ENCODE measurements at regions not wholly inside any gene's neighbourhood (a gene's known extent, or its start where the extent isn't known, plus 50 kb on each side); places are given as distances from the start of the nearest gene placed in this dataset.

DNA sequence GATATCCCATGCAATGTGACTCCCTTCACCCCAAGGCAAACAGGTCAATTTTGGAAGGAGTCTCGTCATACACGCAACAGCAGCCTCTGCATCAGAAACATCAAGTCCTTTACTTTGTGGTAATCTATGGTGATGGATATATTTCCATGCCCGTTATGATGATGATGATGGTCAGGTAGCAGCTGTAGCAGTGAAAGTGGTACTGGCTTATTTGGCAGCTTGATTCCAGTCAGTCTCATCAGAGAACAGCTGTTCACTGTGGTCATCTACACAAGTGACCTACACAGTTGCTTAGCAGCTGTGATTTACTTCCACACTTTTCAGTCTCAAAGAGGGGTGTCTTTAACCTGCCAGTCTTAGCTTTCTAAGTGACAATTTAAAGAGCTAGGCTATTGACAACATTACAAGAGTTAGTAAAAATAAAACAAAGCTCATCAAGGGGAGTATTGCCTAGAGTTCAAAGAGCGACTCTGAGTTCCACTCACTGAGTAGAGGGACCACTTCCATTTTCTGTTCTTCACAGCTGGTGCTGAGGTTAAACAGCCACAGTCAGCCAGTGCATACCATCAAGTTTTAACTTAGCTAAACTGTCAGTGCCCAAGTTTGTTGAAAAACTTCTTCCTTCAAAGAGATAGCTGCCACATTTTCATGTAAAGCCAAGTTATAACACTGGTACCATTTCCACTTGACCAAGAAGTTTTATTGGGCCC is 587.4 kb upstream of the KCNMB2 start:
- no peak for ATAC-seq
- no peak for TF ChIP-seq ARNTL (CRISPR knock-in tag; IDR thresholded peaks at IDR 0.05; ENCODE audit: borderline replicate concordance, low read depth)
- TF ChIP-seq TOX (CRISPR knock-in tag; IDR thresholded peaks at IDR 0.05; ENCODE audit: borderline replicate concordance), result no peak
- no peak for TF ChIP-seq ESRRG (CRISPR knock-in tag; IDR thresholded peaks at IDR 0.05)
- no peak for TF ChIP-seq ZNF70 (CRISPR knock-in tag; IDR thresholded peaks at IDR 0.05)

DNA sequence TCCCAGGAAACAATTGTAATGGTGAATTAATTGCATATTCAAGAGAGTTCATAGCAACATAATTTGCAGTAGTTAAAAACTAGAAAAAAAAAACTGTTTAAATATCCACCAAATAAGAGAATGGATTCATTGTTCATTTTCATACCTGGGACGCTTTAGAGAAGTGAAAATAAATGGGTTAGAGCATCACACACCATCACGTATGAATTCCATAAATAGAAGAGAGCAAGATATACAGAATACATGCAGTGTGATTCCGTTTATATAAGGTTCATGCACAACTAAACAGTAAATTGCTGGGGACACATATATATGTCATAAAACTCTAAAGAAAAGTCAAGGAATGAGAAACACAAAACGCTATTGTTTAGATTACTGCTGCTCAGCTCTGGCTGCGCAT is 577.0 kb upstream of the KCNMB2 start:
- ATAC-seq, result no peak
- no peak for TF ChIP-seq ESRRG (CRISPR knock-in tag; IDR thresholded peaks at IDR 0.05)

DNA sequence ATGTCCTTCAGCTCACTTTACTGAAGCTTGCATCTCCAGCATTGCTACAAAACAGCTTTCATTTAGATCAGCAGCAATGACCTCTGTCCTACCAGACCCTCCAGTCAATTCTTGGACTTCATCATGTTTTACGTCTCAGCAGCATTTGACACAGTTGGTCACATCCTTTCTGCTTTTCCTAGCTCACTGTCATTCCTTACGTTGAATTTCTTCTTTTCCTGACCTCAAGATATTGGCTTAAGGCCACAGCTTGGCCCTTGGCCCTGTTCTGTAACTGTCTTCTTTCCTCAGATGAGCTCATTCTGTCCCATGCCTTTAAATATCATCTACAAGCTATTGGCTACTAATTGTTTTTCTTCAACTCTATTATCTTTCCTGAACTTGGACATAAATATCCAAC is 576.2 kb upstream of the KCNMB2 start:
- TF ChIP-seq TCF4 (CRISPR knock-in tag; IDR thresholded peaks at IDR 0.05; ENCODE audit: borderline replicate concordance) (no peak), ZNF70 (CRISPR knock-in tag; IDR thresholded peaks at IDR 0.05) (no peak), GLIS3 (CRISPR knock-in tag; IDR thresholded peaks at IDR 0.05) (no peak), ZNF8 (CRISPR knock-in tag; IDR thresholded peaks at IDR 0.05) (no peak), CSDC2 (CRISPR knock-in tag; IDR thresholded peaks at IDR 0.05) (no peak), ISL1 (CRISPR knock-in tag; IDR thresholded peaks at IDR 0.05) (no peak), OSR1 (CRISPR knock-in tag; IDR thresholded peaks at IDR 0.05) (no peak), RARB (CRISPR knock-in tag; IDR thresholded peaks at IDR 0.05) (no peak), TOX (CRISPR knock-in tag; IDR thresholded peaks at IDR 0.05; ENCODE audit: borderline replicate concordance) (no peak), ARNTL (CRISPR knock-in tag; IDR thresholded peaks at IDR 0.05; ENCODE audit: borderline replicate concordance, low read depth) (no peak)
- TF ChIP-seq, protein P1, sequence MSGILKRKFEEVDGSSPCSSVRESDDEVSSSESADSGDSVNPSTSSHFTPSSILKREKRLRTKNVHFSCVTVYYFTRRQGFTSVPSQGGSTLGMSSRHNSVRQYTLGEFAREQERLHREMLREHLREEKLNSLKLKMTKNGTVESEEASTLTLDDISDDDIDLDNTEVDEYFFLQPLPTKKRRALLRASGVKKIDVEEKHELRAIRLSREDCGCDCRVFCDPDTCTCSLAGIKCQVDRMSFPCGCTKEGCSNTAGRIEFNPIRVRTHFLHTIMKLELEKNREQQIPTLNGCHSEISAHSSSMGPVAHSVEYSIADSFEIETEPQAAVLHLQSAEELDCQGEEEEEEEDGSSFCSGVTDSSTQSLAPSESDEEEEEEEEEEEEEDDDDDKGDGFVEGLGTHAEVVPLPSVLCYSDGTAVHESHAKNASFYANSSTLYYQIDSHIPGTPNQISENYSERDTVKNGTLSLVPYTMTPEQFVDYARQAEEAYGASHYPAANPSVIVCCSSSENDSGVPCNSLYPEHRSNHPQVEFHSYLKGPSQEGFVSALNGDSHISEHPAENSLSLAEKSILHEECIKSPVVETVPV (CRISPR knock-in tag; IDR thresholded peaks at IDR 0.05), result no peak
- peak; percentile 33; the same call in 1 of the 3 replicates for ATAC-seq

DNA sequence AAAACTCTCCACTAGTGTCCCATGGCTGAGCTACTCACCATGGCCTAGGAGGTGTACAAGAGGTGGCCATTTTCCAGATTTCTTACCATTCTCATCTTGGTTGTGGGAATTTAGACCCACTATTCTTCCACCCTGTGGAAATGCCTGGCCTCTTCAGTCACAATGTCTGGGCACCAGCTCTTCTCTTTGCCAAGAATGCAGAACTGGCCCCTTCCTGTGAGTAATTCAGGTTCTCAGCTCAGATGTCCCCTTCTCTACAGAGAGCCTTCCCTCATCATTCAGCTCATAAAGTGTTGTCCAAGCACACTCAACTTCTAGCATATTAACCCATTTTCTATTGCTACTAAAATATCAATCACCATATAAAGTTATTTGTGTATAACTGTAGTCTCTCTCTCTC is 575.5 kb upstream of the KCNMB2 start:
- no peak for TF ChIP-seq ARNTL (CRISPR knock-in tag; IDR thresholded peaks at IDR 0.05; ENCODE audit: borderline replicate concordance, low read depth)
- ATAC-seq, result peak; percentile 34; the same call in 2 of the 3 replicates

DNA sequence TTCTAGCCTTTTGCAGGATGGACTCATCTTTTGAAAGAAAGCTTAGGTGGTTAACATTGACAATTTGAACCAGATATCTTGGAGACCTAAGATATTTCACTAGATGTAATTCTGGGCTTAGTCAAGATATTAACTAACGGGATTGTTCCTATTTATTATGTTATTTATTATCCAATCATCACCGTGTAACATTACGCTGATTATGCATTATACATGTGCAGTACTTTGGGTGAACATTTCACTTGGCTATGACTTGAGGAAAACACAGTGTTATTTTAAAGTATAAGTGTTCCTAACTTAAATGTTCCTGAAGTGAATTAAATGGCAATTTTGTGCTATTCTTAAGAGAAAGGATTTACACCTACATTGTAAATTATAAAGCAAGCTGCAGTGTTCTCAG is 574.5 kb upstream of the KCNMB2 start:
- TF ChIP-seq, protein P2, sequence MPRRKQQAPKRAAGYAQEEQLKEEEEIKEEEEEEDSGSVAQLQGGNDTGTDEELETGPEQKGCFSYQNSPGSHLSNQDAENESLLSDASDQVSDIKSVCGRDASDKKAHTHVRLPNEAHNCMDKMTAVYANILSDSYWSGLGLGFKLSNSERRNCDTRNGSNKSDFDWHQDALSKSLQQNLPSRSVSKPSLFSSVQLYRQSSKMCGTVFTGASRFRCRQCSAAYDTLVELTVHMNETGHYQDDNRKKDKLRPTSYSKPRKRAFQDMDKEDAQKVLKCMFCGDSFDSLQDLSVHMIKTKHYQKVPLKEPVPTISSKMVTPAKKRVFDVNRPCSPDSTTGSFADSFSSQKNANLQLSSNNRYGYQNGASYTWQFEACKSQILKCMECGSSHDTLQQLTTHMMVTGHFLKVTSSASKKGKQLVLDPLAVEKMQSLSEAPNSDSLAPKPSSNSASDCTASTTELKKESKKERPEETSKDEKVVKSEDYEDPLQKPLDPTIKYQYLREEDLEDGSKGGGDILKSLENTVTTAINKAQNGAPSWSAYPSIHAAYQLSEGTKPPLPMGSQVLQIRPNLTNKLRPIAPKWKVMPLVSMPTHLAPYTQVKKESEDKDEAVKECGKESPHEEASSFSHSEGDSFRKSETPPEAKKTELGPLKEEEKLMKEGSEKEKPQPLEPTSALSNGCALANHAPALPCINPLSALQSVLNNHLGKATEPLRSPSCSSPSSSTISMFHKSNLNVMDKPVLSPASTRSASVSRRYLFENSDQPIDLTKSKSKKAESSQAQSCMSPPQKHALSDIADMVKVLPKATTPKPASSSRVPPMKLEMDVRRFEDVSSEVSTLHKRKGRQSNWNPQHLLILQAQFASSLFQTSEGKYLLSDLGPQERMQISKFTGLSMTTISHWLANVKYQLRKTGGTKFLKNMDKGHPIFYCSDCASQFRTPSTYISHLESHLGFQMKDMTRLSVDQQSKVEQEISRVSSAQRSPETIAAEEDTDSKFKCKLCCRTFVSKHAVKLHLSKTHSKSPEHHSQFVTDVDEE (CRISPR knock-in tag; IDR thresholded peaks at IDR 0.05), result no peak
- TF ChIP-seq SNAI2 (CRISPR knock-in tag; IDR thresholded peaks at IDR 0.05) (no peak), TCF4 (CRISPR knock-in tag; IDR thresholded peaks at IDR 0.05; ENCODE audit: borderline replicate concordance) (no peak), OSR1 (CRISPR knock-in tag; IDR thresholded peaks at IDR 0.05) (no peak), ISL1 (CRISPR knock-in tag; IDR thresholded peaks at IDR 0.05) (no peak), ZC3H10 (CRISPR knock-in tag; IDR thresholded peaks at IDR 0.05) (no peak), TOX (CRISPR knock-in tag; IDR thresholded peaks at IDR 0.05; ENCODE audit: borderline replicate concordance) (no peak), ZNF70 (CRISPR knock-in tag; IDR thresholded peaks at IDR 0.05) (no peak), ZFP3 (CRISPR knock-in tag; IDR thresholded peaks at IDR 0.05) (no peak), ZNF8 (CRISPR knock-in tag; IDR thresholded peaks at IDR 0.05) (no peak), CSDC2 (CRISPR knock-in tag; IDR thresholded peaks at IDR 0.05) (no peak), PPARA (CRISPR knock-in tag; IDR thresholded peaks at IDR 0.05; ENCODE audit: borderline replicate concordance) (no peak)
- TF ChIP-seq, protein P1 (CRISPR knock-in tag; IDR thresholded peaks at IDR 0.05), result no peak
- no peak for ATAC-seq

DNA sequence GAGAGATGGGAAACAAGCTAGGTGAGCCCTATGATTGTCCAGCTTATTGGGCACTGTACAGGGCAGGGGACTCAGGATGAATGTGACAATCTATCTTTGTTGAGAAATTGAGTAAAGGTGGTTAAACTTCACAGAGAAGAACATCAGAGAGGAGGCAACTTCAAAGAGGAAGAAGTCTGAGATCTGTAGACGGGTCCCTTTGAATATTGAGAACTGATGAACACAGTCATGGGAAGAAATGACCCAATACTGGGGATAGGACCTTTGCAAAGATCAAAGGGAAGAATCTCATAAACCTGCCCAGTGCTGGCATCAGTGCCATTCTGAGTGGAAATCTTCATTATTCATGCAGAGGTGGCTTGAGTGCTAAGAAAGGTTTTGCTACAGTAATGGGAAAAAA is 569.7 kb upstream of the KCNMB2 start:
- TF ChIP-seq ZC3H10 (CRISPR knock-in tag; IDR thresholded peaks at IDR 0.05), result no peak
- no peak for TF ChIP-seq ZNF565 (CRISPR knock-in tag; conservative IDR thresholded peaks at IDR 0.05; ENCODE audit: low read depth)
- no peak for TF ChIP-seq OSR1 (CRISPR knock-in tag; IDR thresholded peaks at IDR 0.05)
- TF ChIP-seq PPARA (CRISPR knock-in tag; IDR thresholded peaks at IDR 0.05; ENCODE audit: borderline replicate concordance), result no peak
- TF ChIP-seq BACH2 (CRISPR knock-in tag; IDR thresholded peaks at IDR 0.05; ENCODE audit: borderline replicate concordance), result no peak
- TF ChIP-seq, protein P3, sequence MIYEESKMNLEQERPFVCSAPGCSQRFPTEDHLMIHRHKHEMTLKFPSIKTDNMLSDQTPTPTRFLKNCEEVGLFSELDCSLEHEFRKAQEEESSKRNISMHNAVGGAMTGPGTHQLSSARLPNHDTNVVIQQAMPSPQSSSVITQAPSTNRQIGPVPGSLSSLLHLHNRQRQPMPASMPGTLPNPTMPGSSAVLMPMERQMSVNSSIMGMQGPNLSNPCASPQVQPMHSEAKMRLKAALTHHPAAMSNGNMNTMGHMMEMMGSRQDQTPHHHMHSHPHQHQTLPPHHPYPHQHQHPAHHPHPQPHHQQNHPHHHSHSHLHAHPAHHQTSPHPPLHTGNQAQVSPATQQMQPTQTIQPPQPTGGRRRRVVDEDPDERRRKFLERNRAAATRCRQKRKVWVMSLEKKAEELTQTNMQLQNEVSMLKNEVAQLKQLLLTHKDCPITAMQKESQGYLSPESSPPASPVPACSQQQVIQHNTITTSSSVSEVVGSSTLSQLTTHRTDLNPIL (CRISPR knock-in tag; IDR thresholded peaks at IDR 0.05; ENCODE audit: low read depth), result no peak
- no peak for TF ChIP-seq TCF4 (CRISPR knock-in tag; IDR thresholded peaks at IDR 0.05; ENCODE audit: borderline replicate concordance)
- TF ChIP-seq ZNF70 (CRISPR knock-in tag; IDR thresholded peaks at IDR 0.05), result no peak
- TF ChIP-seq, protein P4, sequence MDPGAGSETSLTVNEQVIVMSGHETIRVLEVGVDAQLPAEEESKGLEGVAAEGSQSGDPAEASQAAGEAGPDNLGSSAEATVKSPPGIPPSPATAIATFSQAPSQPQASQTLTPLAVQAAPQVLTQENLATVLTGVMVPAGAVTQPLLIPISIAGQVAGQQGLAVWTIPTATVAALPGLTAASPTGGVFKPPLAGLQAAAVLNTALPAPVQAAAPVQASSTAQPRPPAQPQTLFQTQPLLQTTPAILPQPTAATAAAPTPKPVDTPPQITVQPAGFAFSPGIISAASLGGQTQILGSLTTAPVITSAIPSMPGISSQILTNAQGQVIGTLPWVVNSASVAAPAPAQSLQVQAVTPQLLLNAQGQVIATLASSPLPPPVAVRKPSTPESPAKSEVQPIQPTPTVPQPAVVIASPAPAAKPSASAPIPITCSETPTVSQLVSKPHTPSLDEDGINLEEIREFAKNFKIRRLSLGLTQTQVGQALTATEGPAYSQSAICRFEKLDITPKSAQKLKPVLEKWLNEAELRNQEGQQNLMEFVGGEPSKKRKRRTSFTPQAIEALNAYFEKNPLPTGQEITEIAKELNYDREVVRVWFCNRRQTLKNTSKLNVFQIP (CRISPR knock-in tag; IDR thresholded peaks at IDR 0.05; ENCODE audit: borderline replicate concordance, low read depth), result no peak
- TF ChIP-seq ZFP30 (CRISPR knock-in tag; IDR thresholded peaks at IDR 0.05), result no peak
- no peak for TF ChIP-seq GLIS3 (CRISPR knock-in tag; IDR thresholded peaks at IDR 0.05)
- TF ChIP-seq SNAI2 (CRISPR knock-in tag; IDR thresholded peaks at IDR 0.05), result no peak
- no peak for TF ChIP-seq RARB (CRISPR knock-in tag; IDR thresholded peaks at IDR 0.05)
- TF ChIP-seq ARNTL (CRISPR knock-in tag; IDR thresholded peaks at IDR 0.05; ENCODE audit: borderline replicate concordance, low read depth), result no peak
- TF ChIP-seq ESRRG (CRISPR knock-in tag; IDR thresholded peaks at IDR 0.05), result no peak
- no peak for TF ChIP-seq ZFP3 (CRISPR knock-in tag; IDR thresholded peaks at IDR 0.05)
- TF ChIP-seq ZNF8 (CRISPR knock-in tag; IDR thresholded peaks at IDR 0.05), result no peak

More for the DNA sequence above, 569.7 kb upstream of the KCNMB2 start:
- ATAC-seq, result no peak

All from SK-N-SH treated with all-trans-retinoic acid at 6 μM for 48 hours (cell line).